Panc1 (cell line): ENCODE measurements at regions not wholly inside any gene's neighbourhood (a gene's known extent, or its start where the extent isn't known, plus 50 kb on each side); places are given as distances from the start of the nearest gene placed in this dataset.

Source experiments
- ATAC-seq: fragments of 200-7000 bp; cut with Tn5 transposase; 2 replicates; pipeline ENCODE4 v1.9.1; 2020; ENCODE audit warnings: mild to moderate bottlenecking, moderate library complexity
- BruUV-seq: library from RNA; stranded (reverse); fragments of 400-500 nt; replicated peaks from 2 replicates; lab custom pipeline; 2021; lab: Mats Ljungman, UMichigan
- CTCF ChIA-PET: fragments of 300-600 bp; sonication (Branson Sonifier 250); formaldehyde crosslinking; loops from one replicate; lab custom pipeline; 2022; ENCODE audit warnings: antibody characterized with exemption; lab: Charles Lee
- POLR2A ChIA-PET: fragments of 300-600 bp; sonication (Branson Sonifier 250); formaldehyde crosslinking; loops from one replicate; lab custom pipeline; 2022; ENCODE audit warnings: antibody characterized with exemption; lab: Charles Lee
- DNase-seq: peaks from one replicate; pipeline ENCODE4 v3.0.0-alpha.2; 2010; ENCODE audit warnings: low read depth, low spot score
- H3K27ac ChIP-seq: 2 replicates; pipeline ENCODE4 v1.5.1; 2011; ENCODE audit warnings: mild to moderate bottlenecking, low read length, inconsistent platforms
- H3K27me3 ChIP-seq: fragments of 200-500 bp; sonication (Bioruptor generic); 2 replicates; pipeline ENCODE4 v1.6.0; 2014; ENCODE audit warnings: low read length, inconsistent platforms; ENCODE audit not compliant: control insufficient read depth, insufficient read depth
- H3K36me3 ChIP-seq: fragments of 200-500 bp; sonication (Bioruptor generic); 2 replicates; pipeline ENCODE4 v1.5.1; 2014; ENCODE audit warnings: inconsistent platforms, mild to moderate bottlenecking, low read length, moderate library complexity; ENCODE audit not compliant: control insufficient read depth, insufficient read depth
- H3K4me1 ChIP-seq: 2 replicates; pipeline ENCODE4 v1.5.1; 2011; ENCODE audit warnings: inconsistent platforms, mild to moderate bottlenecking, low read length, moderate library complexity; ENCODE audit not compliant: control insufficient read depth, insufficient read depth
- H3K4me3 ChIP-seq, 2 experiments: 2 replicates each; pipeline ENCODE4 v1.5.1; 2011 to 2012; ENCODE audit warnings: low read depth in 2 of 2, low read length in 2 of 2, mild to moderate bottlenecking in 2 of 2, inconsistent platforms in 1 of 2, moderate library complexity in 1 of 2
- H3K9me3 ChIP-seq: fragments of 200-500 bp; sonication (Bioruptor generic); 2 replicates; pipeline ENCODE4 v1.5.1; 2014; ENCODE audit warnings: low read depth, mild to moderate bottlenecking, inconsistent platforms, low read length, moderate library complexity; ENCODE audit not compliant: control insufficient read depth, insufficient read depth
- CTCF ChIP-seq: fragments of 450-650 bp; IDR thresholded peaks from 2 replicates; pipeline ENCODE4 v1.5.1; 2017; ENCODE audit warnings: mild to moderate bottlenecking
- POLR2AphosphoS5 ChIP-seq: IDR thresholded peaks from 2 replicates; pipeline ENCODE4 v1.6.1; 2012; ENCODE audit warnings: mild to moderate bottlenecking, low read depth, low read length, moderate library complexity
- REST ChIP-seq, 2 experiments: IDR thresholded peaks; 2 replicates each; pipeline ENCODE4 v1.6.1; 2011 to 2012; ENCODE audit warnings: low read depth in 2 of 2, control low read depth in 1 of 2, low read length in 1 of 2, mild to moderate bottlenecking in 1 of 2, moderate library complexity in 1 of 2; ENCODE audit not compliant: insufficient read depth in 1 of 2
- SIN3A ChIP-seq: IDR thresholded peaks from 2 replicates; pipeline ENCODE4 v1.6.1; 2012; ENCODE audit warnings: low read depth, mild to moderate bottlenecking, low read length, moderate library complexity, borderline replicate concordance; ENCODE audit not compliant: insufficient read depth
- TCF7L2 ChIP-seq: IDR thresholded peaks from 2 replicates; pipeline ENCODE4 v1.6.1; 2011; ENCODE audit warnings: mild to moderate bottlenecking, low read depth, low read length, inconsistent platforms
- in situ Hi-C: cut with HindIII; loops from 2 replicates; pipeline ENCODE4 v1.10.0; 2016; ENCODE audit warnings: low sequenced_read_pairs, low pct_unique_long_range_greater_than_20kb
- intact Hi-C: fragments of 100-400 bp; cut with micrococcal nuclease; formaldehyde crosslinking; loops from one replicate; pipeline ENCODE4 v1.10.0; 2022; ENCODE audit not compliant: unreplicated experiment

- H3K27ac ChIP-seq: no peak overlapping the region
- no peaks in the 10 kb centered on the region for H3K9me3 ChIP-seq
- no peak overlapping the region for H3K4me3 ChIP-seq
- no peaks in the 10 kb centered on the region for H3K4me1 ChIP-seq
- peak in 1 of 2 experiments; percentile 68; a peak in 2 of 4 replicates for TF ChIP-seq REST (IDR thresholded peaks at IDR 0.05; ENCODE audit: insufficient read depth in 1 of 2, low read depth in 2 of 2, low read length in 1 of 2)
- TF ChIP-seq POLR2AphosphoS5: no peak
- H3K36me3 ChIP-seq: no peaks in the 10 kb centered on the region
- intact Hi-C loops (no loop called here), in situ Hi-C loops (no loop called here)
- no TSS peak for BruUV-seq
- ATAC-seq (no peak), DNase-seq (no peak)
- CTCF ChIA-PET: no interaction called here
- POLR2A ChIA-PET: no interaction called here
- H3K27me3 ChIP-seq: no peaks in the 10 kb centered on the region
These were observed 119.8 kb upstream of the SEC14L1 start for GRCh38 chr17:77020973-77021372.

- no TSS peak for BruUV-seq
- CTCF ChIA-PET: interaction anchor here (0.7 kb wide), 1 partner anchor 33 kb away, joined by 5 read pairs; no protein-coding TSS in a partner anchor
- intact Hi-C loops: no loop called here
These were observed 118.0 kb upstream of the SEC14L1 start for GRCh38 chr17:77022766-77023165.

More at GRCh38 chr17:77022766-77023165, 118.0 kb upstream of the SEC14L1 start:
- no peaks in the 10 kb centered on the region for H3K36me3 ChIP-seq
- H3K4me3 ChIP-seq: no peak overlapping the region
- H3K4me1 ChIP-seq: no peaks in the 10 kb centered on the region
- TF ChIP-seq CTCF (no peak), REST (IDR thresholded peaks at IDR 0.05; ENCODE audit: insufficient read depth in 1 of 2, low read depth in 2 of 2, low read length in 1 of 2) (no peak), TCF7L2 (no peak), POLR2AphosphoS5 (no peak), SIN3A (no peak)
- DNase-seq: no peak
- no peaks in the 10 kb centered on the region for H3K27me3 ChIP-seq
- no peaks in the 10 kb centered on the region for H3K9me3 ChIP-seq
- in situ Hi-C loops: no loop called here
- ATAC-seq: peak; percentile 76
- no peak overlapping the region for H3K27ac ChIP-seq
- POLR2A ChIA-PET: no interaction called here
